ENCODE measurements at regions not wholly inside any gene's neighbourhood (a gene's known extent, or its start where the extent isn't known, plus 50 kb on each side); places are given as distances from the start of the nearest gene placed in this dataset.
"Not testable (repeated sequence)": the region's sequence is repeated elsewhere in the genome, so short reads cannot be mapped to it uniquely, and the experiment has no call there.

DNA sequence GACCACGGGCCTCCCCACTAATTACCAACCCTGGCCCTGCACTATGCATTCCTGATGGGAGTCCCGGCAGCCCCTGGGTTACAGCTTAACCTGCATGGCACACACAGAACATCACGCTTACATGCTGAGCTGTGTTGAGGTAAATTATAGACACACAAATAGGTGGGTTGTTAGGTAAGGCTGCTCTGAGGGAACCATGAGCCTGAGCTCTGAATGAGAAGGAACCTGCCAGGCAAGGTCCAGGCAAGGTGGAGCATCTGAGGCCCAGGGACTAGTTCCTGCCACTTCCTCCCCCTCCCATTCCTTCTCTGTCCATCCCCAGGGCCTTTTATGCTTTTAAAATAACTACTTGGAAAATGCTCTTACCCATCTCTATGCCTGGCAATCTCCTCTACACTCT is 82.7 kb upstream of the ESRRB start:
- Mint-ChIP-seq H3K4me3 (no peak overlapping the region), H3K27ac (no peak overlapping the region), H3K27me3 (peaks cover 17% of the 10 kb centered on the region), H3K9me3 (no peaks in the 10 kb centered on the region), H3K4me1 (no peaks in the 10 kb centered on the region), H3K36me3 (no peaks in the 10 kb centered on the region)
- no peak for DNase-seq
- CTCF ChIA-PET: no interaction called here

DNA sequence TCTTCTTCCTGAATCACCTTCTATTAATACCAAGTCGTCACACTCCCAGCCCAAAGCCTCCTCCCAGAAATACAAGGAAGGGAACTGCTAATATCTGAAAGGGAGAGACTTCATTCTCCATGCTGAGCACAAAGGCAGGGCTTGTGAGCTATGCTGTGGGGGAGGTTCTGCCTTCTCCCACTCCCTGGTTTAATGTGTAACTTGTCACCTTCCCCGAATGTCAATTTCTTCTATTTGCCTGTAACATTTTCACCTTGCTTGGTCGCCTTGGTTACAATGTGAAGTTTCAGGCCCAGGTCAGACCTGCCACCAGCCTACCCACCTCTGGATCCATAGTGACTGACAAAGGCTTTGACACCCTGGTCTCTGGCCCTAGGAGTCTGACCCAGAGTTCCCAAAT is 82.0 kb upstream of the ESRRB start:
- CTCF ChIA-PET: no interaction called here
- Mint-ChIP-seq H3K4me1 (no peaks in the 10 kb centered on the region), H3K27ac (no peak overlapping the region), H3K27me3 (peaks cover 23% of the 10 kb centered on the region), H3K36me3 (no peaks in the 10 kb centered on the region), H3K4me3 (no peak overlapping the region), H3K9me3 (no peaks in the 10 kb centered on the region)
- no peak for DNase-seq

DNA sequence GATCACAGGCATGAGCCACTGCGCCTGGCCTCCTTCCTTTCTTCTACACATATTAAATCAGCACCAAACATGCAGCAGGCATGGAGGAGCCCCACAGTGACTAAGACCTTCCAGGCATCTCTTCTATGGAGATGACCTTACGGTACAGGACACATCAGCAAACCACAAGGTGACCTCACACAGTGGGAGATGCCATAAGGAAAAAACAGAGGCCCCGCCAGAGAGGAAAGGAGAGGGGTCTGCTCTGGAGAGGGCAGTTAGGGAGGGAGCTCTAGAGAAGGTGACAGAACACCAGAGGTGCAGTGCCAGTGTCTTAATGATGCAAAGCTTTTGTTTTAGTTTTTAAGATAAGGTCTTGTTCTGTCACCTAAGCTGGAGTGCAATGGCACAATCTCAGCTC is 81.1 kb upstream of the ESRRB start:
- CTCF ChIA-PET: no interaction called here
- H3K27ac Mint-ChIP-seq: no peak overlapping the region
- no peaks in the 10 kb centered on the region for H3K4me1 Mint-ChIP-seq
- no peak overlapping the region for H3K4me3 Mint-ChIP-seq
- DNase-seq: no peak
- H3K27me3 Mint-ChIP-seq: peaks cover 28% of the 10 kb centered on the region
- H3K9me3 Mint-ChIP-seq: no peaks in the 10 kb centered on the region
- no peaks in the 10 kb centered on the region for H3K36me3 Mint-ChIP-seq

DNA sequence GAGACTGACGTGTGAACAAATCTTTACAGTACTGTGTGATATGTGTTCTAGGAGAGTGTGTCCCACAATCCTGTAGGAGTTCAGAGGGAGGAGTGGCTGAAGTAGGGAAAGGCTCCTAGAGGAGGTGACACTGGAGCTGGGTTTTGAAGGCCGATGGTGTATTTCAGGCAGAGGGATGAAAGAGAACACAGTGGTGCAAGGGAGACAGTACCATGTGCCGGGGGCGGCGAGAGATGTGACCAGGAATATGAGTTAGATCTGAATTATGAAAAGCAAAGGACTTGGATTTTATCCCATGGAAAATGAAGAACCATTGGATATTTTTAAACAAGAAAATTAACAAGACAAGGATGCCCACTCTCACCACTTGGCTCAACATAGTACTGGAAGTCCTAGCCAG is 77.0 kb upstream of the ESRRB start:
- no peaks in the 10 kb centered on the region for H3K36me3 Mint-ChIP-seq
- H3K27ac Mint-ChIP-seq: no peak overlapping the region
- CTCF ChIA-PET: no interaction called here
- H3K27me3 Mint-ChIP-seq: peaks cover 23% of the 10 kb centered on the region
- no peaks in the 10 kb centered on the region for H3K9me3 Mint-ChIP-seq
- H3K4me1 Mint-ChIP-seq: no peaks in the 10 kb centered on the region
- no peak overlapping the region for H3K4me3 Mint-ChIP-seq
- DNase-seq: no peak

DNA sequence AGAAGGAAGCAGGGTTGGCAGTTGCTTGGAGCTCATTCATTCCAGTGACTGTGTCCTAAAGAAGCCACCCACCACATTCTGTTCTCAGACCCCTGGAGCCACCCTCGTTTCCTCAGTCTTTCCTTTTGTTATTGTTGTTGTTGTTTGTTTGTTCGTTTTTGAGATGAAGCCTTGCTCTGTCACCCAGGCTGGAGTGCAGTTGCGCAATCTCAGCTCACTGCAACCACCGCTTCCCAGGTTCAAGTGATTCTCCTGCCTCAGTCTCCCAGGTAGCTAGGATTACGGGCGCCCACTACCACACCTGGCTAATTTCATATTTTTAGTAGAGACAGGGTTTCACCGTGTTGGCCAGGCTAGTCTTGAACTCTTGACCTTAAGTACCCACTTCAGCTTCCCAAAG is 72.7 kb upstream of the ESRRB start:
- DNase-seq, H3K36me3 Mint-ChIP-seq, H3K9me3 Mint-ChIP-seq, H3K4me3 Mint-ChIP-seq, H3K4me1 Mint-ChIP-seq, H3K27ac Mint-ChIP-seq, CTCF ChIA-PET: not testable (repeated sequence)
- peaks cover 28% of the 10 kb centered on the region for H3K27me3 Mint-ChIP-seq

DNA sequence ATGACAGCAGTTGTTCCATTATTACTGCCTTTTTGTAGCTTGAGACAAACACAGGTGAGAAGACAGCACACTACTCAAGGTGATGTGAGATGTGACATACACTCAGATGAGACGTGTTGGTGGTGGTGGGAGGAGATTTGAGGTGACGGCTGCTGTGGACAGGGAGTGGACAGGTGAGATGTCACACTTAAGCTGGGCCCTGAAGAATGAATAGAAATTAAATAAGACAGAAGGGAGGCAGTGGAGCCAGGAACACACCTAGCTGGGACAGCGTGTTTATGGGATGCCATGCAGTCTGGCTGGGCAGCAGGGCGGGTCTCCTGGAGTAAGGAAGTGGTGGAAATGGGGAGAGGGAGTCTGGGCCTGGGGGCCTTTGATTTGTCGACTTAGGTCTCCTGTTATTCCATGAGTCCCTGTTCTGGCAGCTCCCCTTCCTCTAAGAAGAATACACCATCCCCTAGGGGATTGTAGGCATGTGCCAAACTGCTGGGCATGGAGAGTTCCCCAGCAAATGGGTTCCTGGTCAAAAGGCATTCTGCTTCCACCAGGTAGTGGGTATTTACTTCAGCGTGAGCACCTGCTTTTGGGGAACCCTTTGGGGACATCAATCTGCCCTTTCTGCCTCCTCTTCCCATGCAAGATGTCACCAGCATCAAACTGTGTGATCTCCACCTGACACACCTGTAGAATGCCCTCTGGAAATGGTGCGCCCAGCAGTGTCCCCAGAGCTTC is 71.2 kb upstream of the ESRRB start:
- no peak for DNase-seq
- Mint-ChIP-seq H3K27me3 (peaks cover 26% of the 10 kb centered on the region), H3K36me3 (no peaks in the 10 kb centered on the region), H3K4me3 (no peak overlapping the region), H3K9me3 (no peaks in the 10 kb centered on the region), H3K27ac (no peak overlapping the region), H3K4me1 (no peaks in the 10 kb centered on the region)
- CTCF ChIA-PET: no interaction called here

DNA sequence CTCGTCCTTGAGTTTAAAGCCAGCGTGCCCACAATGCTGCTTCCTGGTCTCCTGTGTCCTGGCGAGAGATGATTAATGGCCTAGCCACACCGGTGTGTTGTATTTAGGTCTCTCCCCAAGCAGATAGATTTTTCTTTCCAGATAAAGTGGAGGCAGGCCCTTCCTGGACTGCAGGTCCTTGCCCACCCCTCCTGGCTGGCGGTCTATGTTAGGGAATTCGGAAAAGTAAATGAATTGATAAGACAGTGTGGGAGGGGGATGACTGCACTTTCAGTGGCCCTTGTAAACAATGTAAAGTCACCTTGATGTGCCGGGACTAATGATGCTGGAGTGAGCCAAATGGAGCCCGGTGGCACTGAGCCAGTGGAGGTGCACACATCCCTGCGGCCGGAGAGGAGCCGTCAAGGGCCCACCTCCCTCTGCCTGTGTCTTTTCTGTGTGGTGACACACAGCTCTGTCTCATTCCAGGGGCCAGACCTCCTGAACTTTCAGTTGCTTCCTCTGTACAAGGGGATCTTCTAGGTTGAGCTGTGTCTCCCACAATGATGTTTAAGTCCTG is 70.6 kb upstream of the ESRRB start:
- Mint-ChIP-seq H3K4me1 (no peaks in the 10 kb centered on the region), H3K4me3 (no peak overlapping the region), H3K9me3 (no peaks in the 10 kb centered on the region), H3K36me3 (no peaks in the 10 kb centered on the region), H3K27me3 (peaks cover 32% of the 10 kb centered on the region), H3K27ac (no peak overlapping the region)
- CTCF ChIA-PET: no interaction called here
- DNase-seq: no peak

DNA sequence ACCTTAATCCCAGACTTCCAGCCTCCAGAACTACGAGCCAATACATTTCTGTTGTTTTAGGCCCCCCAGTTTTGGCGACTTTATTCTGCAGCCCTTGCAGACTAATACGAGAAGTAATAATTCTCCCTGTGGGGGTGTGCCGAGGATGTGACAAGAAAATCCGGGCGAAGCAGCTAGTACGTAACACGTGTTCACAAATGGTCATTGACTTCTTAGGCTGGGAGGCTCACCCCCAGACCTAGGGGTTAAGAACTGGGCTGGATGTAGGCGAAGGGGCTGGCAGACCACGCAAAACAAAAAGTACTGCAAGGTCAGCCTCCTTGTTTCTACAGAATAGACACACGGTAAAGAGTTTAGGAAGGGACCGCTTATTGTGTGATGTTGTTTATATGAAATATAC is 69.8 kb upstream of the ESRRB start:
- Mint-ChIP-seq H3K27me3 (peaks cover 40% of the 10 kb centered on the region), H3K4me3 (no peak overlapping the region)

DNA sequence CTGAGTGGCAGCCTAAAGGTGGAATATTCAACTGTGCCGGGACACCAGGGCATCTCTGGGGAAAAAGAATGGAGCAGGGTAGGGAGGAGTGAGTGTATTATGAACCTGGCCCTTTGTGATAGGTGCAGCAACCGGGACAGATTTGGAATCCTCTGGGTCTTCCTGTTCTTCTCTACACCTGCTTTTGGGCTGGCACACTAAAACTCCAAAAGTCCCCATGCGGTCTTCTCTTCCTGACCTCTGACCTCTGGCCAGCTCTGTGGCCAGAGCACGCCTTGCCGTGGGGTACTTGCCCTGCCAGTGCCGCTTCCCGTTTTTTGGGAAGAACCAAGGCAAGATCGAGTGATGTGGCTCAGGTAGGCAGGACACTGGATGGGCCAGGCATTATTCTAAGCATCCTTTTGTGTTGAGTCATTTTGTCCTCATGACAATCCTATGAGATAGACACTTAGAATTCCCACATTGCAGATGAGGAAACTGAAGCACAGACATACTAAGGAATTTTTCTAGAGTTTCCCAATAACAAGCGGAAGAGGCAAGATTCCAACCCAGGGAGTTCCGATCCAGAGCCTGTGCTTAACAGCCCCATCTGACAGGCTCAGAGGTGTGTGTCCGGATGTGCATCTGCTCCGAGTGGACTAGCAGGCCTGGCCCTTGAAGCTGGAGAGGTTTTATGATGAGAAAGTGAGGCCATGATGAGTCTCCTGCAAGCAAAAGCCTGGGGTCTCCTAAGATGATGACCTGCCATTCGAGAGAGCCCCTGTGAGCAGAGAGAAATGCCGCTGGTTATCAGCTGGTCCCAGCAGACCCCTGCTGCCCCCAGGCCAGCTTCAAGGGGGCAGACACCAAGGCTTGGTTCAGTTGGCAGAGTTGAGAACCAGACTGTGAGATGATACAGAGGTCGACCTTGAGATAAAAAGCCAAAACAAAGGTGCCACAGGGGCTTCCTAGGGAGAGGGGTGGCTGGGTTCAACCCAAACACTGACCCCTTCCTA is 67.9 kb upstream of the ESRRB start:
- H3K27me3 Mint-ChIP-seq: peaks cover 44% of the 10 kb centered on the region
- DNase-seq: no peak
- CTCF ChIA-PET: no interaction called here
- H3K4me1 Mint-ChIP-seq: no peaks in the 10 kb centered on the region
- no peaks in the 10 kb centered on the region for H3K36me3 Mint-ChIP-seq
- H3K4me3 Mint-ChIP-seq: no peak overlapping the region
- H3K27ac Mint-ChIP-seq: no peak overlapping the region
- no peaks in the 10 kb centered on the region for H3K9me3 Mint-ChIP-seq

More for the DNA sequence above, 69.8 kb upstream of the ESRRB start:
- H3K27ac Mint-ChIP-seq: no peak overlapping the region
- no peaks in the 10 kb centered on the region for H3K9me3 Mint-ChIP-seq
- no peak for DNase-seq
- H3K4me1 Mint-ChIP-seq: no peaks in the 10 kb centered on the region
- CTCF ChIA-PET: no interaction called here
- no peaks in the 10 kb centered on the region for H3K36me3 Mint-ChIP-seq

DNA sequence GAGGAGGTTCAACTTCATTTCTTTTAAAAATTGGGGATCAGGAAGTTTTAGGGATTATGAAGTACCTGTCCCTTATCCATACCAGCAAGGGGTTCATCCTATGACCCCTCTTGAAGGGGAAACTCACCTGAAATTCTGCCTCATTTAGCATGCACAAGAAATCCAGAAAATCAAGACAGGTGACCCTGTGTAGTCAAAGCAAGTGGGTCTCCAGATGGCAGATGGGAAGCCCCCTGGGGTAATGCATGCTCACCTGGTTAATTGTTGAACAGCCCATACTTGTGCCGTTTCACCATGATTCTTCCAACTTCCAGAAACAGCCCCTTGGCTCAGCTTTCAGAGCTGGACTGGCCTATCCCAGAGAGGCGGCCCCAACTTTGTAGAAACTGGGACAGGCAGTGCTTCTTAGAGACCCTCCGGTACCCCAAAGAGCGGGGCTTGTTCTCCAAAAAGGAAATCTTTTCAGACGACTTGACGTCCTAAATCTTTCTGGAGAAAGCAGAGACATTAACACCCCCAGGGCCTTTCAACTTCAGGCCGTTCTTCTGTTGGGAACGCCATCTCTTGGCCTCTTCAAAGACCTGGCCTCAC is 66.3 kb upstream of the ESRRB start:
- DNase-seq: no peak
- no peaks in the 10 kb centered on the region for H3K36me3 Mint-ChIP-seq
- no peaks in the 10 kb centered on the region for H3K4me1 Mint-ChIP-seq
- no peak overlapping the region for H3K4me3 Mint-ChIP-seq
- CTCF ChIA-PET: interaction anchor here (0.7 to 1.1 kb wide), 2 partner anchors 69 to 259 kb away, joined by 4 to 5 read pairs; no protein-coding TSS in a partner anchor
- peaks cover 60% of the 10 kb centered on the region for H3K27me3 Mint-ChIP-seq
- no peak overlapping the region for H3K27ac Mint-ChIP-seq
- H3K9me3 Mint-ChIP-seq: no peaks in the 10 kb centered on the region

DNA sequence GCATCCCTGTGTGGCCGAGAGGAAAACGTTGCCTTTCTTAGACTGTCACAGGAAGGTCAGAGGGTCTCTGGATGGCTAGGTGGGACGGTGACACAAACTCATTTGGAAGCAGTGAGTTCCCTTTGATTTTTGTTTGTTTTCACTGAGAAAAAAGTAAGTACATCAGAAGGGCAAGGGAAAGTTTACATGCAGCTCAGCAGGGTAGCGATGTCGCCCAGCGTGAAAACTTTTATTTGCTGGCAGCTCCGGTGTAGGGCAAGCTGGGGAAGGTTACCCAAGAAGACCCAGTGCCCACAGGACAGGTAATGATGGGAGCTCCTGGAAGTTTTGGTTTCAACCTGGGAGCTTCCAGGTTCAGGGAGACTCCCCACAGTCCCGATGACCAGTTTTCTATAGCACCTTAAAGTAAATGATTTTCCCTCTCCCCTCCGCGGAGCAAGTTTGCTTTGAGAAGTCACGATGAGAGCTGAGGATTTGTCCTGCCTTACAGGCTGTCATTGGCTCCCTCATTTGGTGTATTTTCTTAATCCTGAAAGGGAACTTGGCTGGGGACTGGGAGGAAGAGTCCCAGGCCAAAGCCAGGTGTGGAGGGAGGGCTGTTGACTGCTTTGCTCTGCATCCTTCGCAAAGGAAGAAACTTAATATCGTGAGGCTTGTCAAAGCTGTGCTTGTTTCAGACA is 64.7 kb upstream of the ESRRB start:
- CTCF ChIA-PET: no interaction called here
- Mint-ChIP-seq H3K27ac (no peak overlapping the region), H3K36me3 (no peaks in the 10 kb centered on the region), H3K4me3 (no peak overlapping the region), H3K4me1 (no peaks in the 10 kb centered on the region), H3K9me3 (no peaks in the 10 kb centered on the region), H3K27me3 (peaks cover 65% of the 10 kb centered on the region)
- DNase-seq: no peak

DNA sequence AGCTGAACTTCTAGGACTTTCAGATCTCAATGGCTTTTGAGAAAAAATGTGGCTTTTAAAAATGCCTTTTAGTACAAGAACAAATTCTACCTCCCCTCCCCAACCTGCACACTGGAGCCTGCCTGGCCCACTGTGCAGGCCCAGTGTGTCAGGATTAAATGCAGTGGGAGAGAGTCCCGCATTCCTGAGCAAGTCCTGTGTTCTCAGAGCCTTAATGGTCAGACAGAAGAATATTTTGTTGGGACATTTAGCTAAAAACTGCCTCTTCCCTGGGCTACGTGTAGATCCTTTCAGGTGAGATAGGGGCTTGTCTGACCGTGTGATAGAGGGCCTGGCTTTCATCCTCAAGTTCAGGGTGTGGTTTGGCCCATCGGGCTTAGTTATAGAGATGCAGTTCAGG is 63.1 kb upstream of the ESRRB start:
- H3K4me1 Mint-ChIP-seq: no peaks in the 10 kb centered on the region
- no peak overlapping the region for H3K4me3 Mint-ChIP-seq
- H3K36me3 Mint-ChIP-seq: no peaks in the 10 kb centered on the region
- H3K27me3 Mint-ChIP-seq: peaks cover 56% of the 10 kb centered on the region
- CTCF ChIA-PET: no interaction called here
- DNase-seq: no peak
- no peaks in the 10 kb centered on the region for H3K9me3 Mint-ChIP-seq
- no peak overlapping the region for H3K27ac Mint-ChIP-seq

DNA sequence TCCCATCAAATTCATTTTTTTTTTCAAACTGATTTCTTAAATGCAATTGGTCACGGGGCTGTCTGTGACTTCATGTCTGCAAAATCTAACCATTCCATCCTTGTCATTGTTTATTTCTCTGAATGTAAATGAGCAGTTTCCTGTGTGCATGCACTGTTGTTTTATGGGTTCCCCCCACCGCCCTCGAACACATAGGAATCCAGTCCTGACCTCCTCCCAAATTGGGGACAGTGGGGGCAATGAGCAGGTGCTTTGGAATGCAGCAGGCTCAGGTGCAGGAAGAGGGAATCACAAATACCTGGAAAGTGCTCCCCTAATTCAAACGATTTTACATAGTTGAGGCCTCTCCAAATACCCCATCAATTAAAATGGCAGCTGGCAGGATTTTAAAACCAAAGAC is 62.6 kb upstream of the ESRRB start:
- H3K9me3 Mint-ChIP-seq: no peaks in the 10 kb centered on the region
- no peaks in the 10 kb centered on the region for H3K36me3 Mint-ChIP-seq
- CTCF ChIA-PET: no interaction called here
- no peak overlapping the region for H3K4me3 Mint-ChIP-seq
- no peak overlapping the region for H3K27ac Mint-ChIP-seq
- H3K4me1 Mint-ChIP-seq: no peaks in the 10 kb centered on the region
- H3K27me3 Mint-ChIP-seq: peaks cover 52% of the 10 kb centered on the region
- DNase-seq: no peak

DNA sequence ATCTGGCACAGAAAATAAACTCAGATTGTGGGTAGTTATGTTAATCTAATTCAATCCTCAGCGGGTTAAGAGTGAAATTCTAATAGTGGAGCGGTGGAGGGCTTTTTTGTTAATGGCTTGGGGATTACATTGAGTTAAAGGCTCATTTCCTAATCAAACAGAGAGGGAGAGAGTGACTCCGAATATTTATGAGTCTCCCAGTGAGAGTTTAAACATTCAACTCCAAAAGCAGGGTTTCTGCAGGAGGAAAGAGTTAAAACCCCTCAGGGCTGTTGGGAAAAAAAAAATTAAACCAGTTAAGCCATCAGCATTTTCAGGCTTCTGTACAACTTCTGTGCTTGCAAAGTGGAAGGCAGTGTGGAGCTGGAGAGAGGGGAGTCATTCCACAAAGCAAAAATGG is 62.1 kb upstream of the ESRRB start:
- no peak for DNase-seq
- Mint-ChIP-seq H3K36me3 (no peaks in the 10 kb centered on the region), H3K4me3 (no peak overlapping the region), H3K27me3 (peaks cover 47% of the 10 kb centered on the region), H3K4me1 (no peaks in the 10 kb centered on the region), H3K9me3 (no peaks in the 10 kb centered on the region), H3K27ac (no peak overlapping the region)
- CTCF ChIA-PET: no interaction called here

All from activated naive CD4-positive, alpha-beta T cell treated with anti-CD3 and anti-CD28 coated beads, Interleukin-2, amount 10 ng/mL, durations not matched to agents 7 days and 5 days (primary cell).